Osteoblast (primary cell): ENCODE measurements at regions not wholly inside any gene's neighbourhood (a gene's known extent, or its start where the extent isn't known, plus 50 kb on each side); places are given as distances from the start of the nearest gene placed in this dataset.

Source experiments
- DNase-seq: peaks from one replicate; pipeline ENCODE4 v3.0.0; 2011; ENCODE audit warnings: low spot score, mixed read lengths; ENCODE audit not compliant: insufficient read length; ENCODE audit errors: missing footprints
- H2AFZ ChIP-seq: 2 replicates; pipeline ENCODE4 v1.6.0; 2011; ENCODE audit warnings: mild to moderate bottlenecking, low read length
- H3K27ac ChIP-seq: 2 replicates; pipeline ENCODE4 v1.5.1; 2011; ENCODE audit warnings: mild to moderate bottlenecking, low read depth, low read length, moderate library complexity
- H3K27me3 ChIP-seq: 2 replicates; pipeline ENCODE4 v1.6.0; 2012; ENCODE audit warnings: mild to moderate bottlenecking, control low read depth, inconsistent platforms, low read length, moderate library complexity; ENCODE audit not compliant: insufficient read depth
- H3K36me3 ChIP-seq: 2 replicates; pipeline ENCODE4 v1.5.1; 2011; ENCODE audit warnings: mild to moderate bottlenecking, low read length, control low read depth, moderate library complexity; ENCODE audit not compliant: insufficient read depth
- H3K4me1 ChIP-seq: 2 replicates; pipeline ENCODE4 v1.5.1; 2011; ENCODE audit warnings: mild to moderate bottlenecking, low read length, control low read depth, moderate library complexity; ENCODE audit not compliant: insufficient read depth
- H3K4me2 ChIP-seq: 2 replicates; pipeline ENCODE4 v1.6.0; 2011; ENCODE audit warnings: mild to moderate bottlenecking, low read length; ENCODE audit not compliant: insufficient read depth
- H3K4me3 ChIP-seq: fragments of 200-600 bp; sonication (generic); 3 replicates; pipeline ENCODE4 v1.5.1; 2012; ENCODE audit warnings: mild to moderate bottlenecking, low read length, inconsistent platforms; ENCODE audit not compliant: insufficient read depth
- H3K79me2 ChIP-seq: 2 replicates; pipeline ENCODE4 v1.6.0; 2012; ENCODE audit warnings: mild to moderate bottlenecking, low read length, control low read depth, inconsistent platforms; ENCODE audit not compliant: insufficient read depth
- H3K9me3 ChIP-seq: 2 replicates; pipeline ENCODE4 v1.5.1; 2011; ENCODE audit warnings: low read depth, low read length, control low read depth
- H4K20me1 ChIP-seq: 2 replicates; pipeline ENCODE4 v1.6.0; 2012; ENCODE audit warnings: mild to moderate bottlenecking, low read length, control low read depth; ENCODE audit not compliant: insufficient read depth
- TF ChIP-seq, protein P1 (sequence below): IDR thresholded peaks from 2 replicates; pipeline ENCODE4 v1.5.1; 2011; ENCODE audit warnings: mild to moderate bottlenecking, low read depth, low read length, moderate library complexity; ENCODE audit errors: extremely low read depth

DNA sequence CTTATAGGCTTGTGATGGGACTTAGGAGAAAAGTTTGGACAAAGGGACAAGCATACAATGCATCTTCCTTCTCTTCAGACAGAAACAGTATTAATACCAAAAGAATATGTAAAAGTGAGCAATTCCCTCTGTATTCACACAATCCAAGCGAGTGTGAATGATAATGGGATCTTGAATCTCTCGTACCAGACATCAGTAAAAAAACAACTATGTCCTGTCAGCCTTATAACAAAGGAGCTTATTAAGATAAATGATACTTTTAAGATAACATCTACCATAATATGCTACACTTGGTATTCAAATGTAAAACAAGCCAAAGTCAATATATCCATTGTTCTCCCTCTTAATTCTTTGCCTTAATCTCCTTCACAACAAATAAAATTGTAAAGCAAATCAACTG is 288.6 kb upstream of the CNTN6 start:
- no peaks in the 10 kb centered on the region for H4K20me1 ChIP-seq
- H3K79me2 ChIP-seq = no peaks in the 10 kb centered on the region
- DNase-seq = no peak
- H3K4me1 ChIP-seq = no peaks in the 10 kb centered on the region
- H3K9me3 ChIP-seq = peaks cover 4% of the 10 kb centered on the region
- H3K4me3 ChIP-seq = no peak overlapping the region
- H3K4me2 ChIP-seq = no peak overlapping the region
- TF ChIP-seq, protein P1, sequence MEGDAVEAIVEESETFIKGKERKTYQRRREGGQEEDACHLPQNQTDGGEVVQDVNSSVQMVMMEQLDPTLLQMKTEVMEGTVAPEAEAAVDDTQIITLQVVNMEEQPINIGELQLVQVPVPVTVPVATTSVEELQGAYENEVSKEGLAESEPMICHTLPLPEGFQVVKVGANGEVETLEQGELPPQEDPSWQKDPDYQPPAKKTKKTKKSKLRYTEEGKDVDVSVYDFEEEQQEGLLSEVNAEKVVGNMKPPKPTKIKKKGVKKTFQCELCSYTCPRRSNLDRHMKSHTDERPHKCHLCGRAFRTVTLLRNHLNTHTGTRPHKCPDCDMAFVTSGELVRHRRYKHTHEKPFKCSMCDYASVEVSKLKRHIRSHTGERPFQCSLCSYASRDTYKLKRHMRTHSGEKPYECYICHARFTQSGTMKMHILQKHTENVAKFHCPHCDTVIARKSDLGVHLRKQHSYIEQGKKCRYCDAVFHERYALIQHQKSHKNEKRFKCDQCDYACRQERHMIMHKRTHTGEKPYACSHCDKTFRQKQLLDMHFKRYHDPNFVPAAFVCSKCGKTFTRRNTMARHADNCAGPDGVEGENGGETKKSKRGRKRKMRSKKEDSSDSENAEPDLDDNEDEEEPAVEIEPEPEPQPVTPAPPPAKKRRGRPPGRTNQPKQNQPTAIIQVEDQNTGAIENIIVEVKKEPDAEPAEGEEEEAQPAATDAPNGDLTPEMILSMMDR = no peak
- H3K27ac ChIP-seq = no peak overlapping the region
- H3K27me3 ChIP-seq = no peaks in the 10 kb centered on the region
- H2AFZ ChIP-seq = no peak overlapping the region
- no peaks in the 10 kb centered on the region for H3K36me3 ChIP-seq

DNA sequence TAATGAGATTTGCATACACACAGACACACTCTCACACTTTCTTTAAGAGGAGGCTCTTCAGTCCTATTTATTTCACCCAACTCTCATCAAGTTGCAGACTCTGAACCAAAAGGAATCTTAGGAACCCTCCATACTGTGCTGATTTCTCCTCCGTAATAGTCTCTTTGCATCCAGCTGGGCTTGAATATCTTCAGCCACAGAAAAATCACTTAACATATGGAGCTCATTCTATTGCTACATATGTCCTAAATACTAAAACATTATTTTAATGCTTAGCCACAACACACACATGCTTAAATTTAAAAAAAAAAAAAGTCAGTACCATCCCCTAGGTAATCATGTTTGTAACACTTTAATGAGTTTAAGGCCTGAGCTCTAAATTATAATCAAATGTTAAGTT is 287.5 kb upstream of the CNTN6 start:
- Histone ChIP-seq H3K9me3 (peaks cover 4% of the 10 kb centered on the region), H3K27ac (no peak overlapping the region), H3K4me3 (no peak overlapping the region), H4K20me1 (no peaks in the 10 kb centered on the region), H2AFZ (no peak overlapping the region), H3K4me2 (no peak overlapping the region), H3K36me3 (no peaks in the 10 kb centered on the region), H3K79me2 (no peaks in the 10 kb centered on the region), H3K27me3 (no peaks in the 10 kb centered on the region), H3K4me1 (no peaks in the 10 kb centered on the region)
- DNase-seq = no peak
- TF ChIP-seq, protein P1 = no peak

DNA sequence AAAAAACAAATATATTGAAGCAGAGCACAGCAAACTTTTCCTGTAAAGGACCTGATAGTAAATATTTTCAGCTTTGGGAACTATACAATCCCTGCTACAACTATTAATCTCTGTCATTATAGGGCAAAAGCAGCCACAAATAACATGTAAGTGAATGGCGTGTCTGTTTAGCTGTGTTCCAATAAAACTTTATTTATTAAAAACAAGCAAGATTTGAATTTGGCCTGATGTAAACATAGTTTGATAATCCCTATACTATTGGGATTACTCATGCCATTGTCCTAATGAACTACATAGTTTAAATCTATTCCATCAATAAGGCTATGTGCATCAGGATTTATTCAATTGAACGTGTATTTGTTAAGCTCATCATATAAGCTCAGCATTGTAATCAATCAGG is 286.8 kb upstream of the CNTN6 start:
- H3K4me1 ChIP-seq = no peaks in the 10 kb centered on the region
- TF ChIP-seq, protein P1 = no peak
- H3K36me3 ChIP-seq = no peaks in the 10 kb centered on the region
- H3K79me2 ChIP-seq = no peaks in the 10 kb centered on the region
- H3K9me3 ChIP-seq = no peaks in the 10 kb centered on the region
- H3K4me3 ChIP-seq = no peak overlapping the region
- no peaks in the 10 kb centered on the region for H4K20me1 ChIP-seq
- no peak overlapping the region for H3K27ac ChIP-seq
- no peak overlapping the region for H2AFZ ChIP-seq
- DNase-seq = peak; percentile 81
- no peaks in the 10 kb centered on the region for H3K27me3 ChIP-seq
- H3K4me2 ChIP-seq = no peak overlapping the region

DNA sequence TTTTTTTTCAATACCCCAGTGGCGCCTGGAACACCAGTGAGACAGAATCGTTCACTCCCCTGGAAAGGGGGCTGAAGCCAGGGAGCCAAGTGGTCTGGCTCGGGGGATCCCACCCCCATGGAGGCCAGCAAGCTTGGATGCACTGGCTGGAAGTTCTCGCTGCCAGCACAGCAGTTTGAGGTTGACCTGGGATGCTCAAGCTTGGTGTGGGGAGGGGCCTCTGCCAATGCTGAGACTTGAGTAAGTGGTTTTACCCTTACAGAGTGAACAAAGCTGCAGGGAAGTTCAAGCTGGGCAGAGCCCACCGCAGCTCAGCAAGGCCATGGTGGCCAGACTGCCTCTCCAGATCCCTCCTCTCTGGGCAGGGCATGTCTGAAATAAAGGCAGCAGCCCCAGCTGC is 276.2 kb upstream of the CNTN6 start:
- no peaks in the 10 kb centered on the region for H3K4me1 ChIP-seq
- DNase-seq = no peak
- H4K20me1 ChIP-seq = no peaks in the 10 kb centered on the region
- H3K4me3 ChIP-seq = no peak overlapping the region
- H2AFZ ChIP-seq = no peak overlapping the region
- no peak overlapping the region for H3K4me2 ChIP-seq
- H3K9me3 ChIP-seq = no peaks in the 10 kb centered on the region
- no peaks in the 10 kb centered on the region for H3K36me3 ChIP-seq
- H3K79me2 ChIP-seq = no peaks in the 10 kb centered on the region
- TF ChIP-seq, protein P1 = no peak
- H3K27ac ChIP-seq = no peak overlapping the region
- H3K27me3 ChIP-seq = no peaks in the 10 kb centered on the region
